K562 (cell line): ENCODE measurements at regions not wholly inside any gene's neighbourhood (a gene's known extent, or its start where the extent isn't known, plus 50 kb on each side); places are given as distances from the start of the nearest gene placed in this dataset.

Experiments used
- ATAC-seq: fragments of 200-7000 bp; cut with Tn5 transposase; 3 replicates; pipeline ENCODE4 v1.9.1; 2020; ENCODE audit warnings: moderate library complexity
- BruUV-seq: library from RNA; stranded (reverse); fragments of 400-500 nt; replicated peaks from 2 replicates; lab custom pipeline; 2021; lab: Mats Ljungman, UMichigan
- CTCF ChIA-PET: fragments of 300-600 bp; formaldehyde crosslinking; extraction: SDS; loops from one replicate; lab custom pipeline; 2021; ENCODE audit warnings: low intra/inter-chr PET ratio; lab: Yijun Ruan, JAX
- POLR2A ChIA-PET: fragments of 300-600, 350-650 bp; sonication (Branson Sonifier 250); formaldehyde crosslinking; extraction: SDS; loops from one replicate; lab custom pipeline; 2021; ENCODE audit warnings: antibody characterized with exemption, inconsistent platforms; lab: Yijun Ruan, JAX
- DNase-seq, 4 experiments: peaks; one replicate each; pipeline versions ENCODE4 v3.0.0 to v3.0.0-alpha.2; 2011 to 2018; ENCODE audit warnings: low spot score in 3 of 4, mixed read lengths in 3 of 4; ENCODE audit errors: extremely low read depth in 1 of 4
- FAIRE-seq: peaks from 2 replicates; lab custom pipeline; 2011; peaks lifted over from hg19 to GRCh38; lab: Jason Lieb, UNC
- H2AFZ ChIP-seq: 2 replicates; pipeline ENCODE4 v1.6.0; 2011; ENCODE audit warnings: low read depth, low read length, control low read depth, inconsistent platforms
- H3K27ac ChIP-seq: fragments of 200-600 bp; 3 replicates; pipeline ENCODE4 v1.8.0; 2011; ENCODE audit warnings: low read depth, mild to moderate bottlenecking, control low read depth, inconsistent platforms, low read length, moderate library complexity, mixed read lengths; ENCODE audit errors: extremely low read depth
- H3K27me3 ChIP-seq, 2 experiments: fragments of 300-600 bp in 1 of 2; 2 replicates in 1 of 2; 3 replicates in 1 of 2; pipeline versions ENCODE4 v1.6.0 to v1.8.0; 2011; ENCODE audit warnings: inconsistent platforms in 2 of 2, low read length in 2 of 2, mild to moderate bottlenecking in 1 of 2, mixed read lengths in 1 of 2, moderate library complexity in 1 of 2; ENCODE audit not compliant: control insufficient read depth in 2 of 2, insufficient read depth in 2 of 2
- H3K36me3 ChIP-seq: fragments of 300-600 bp; 3 replicates; pipeline ENCODE4 v1.8.0; 2011; ENCODE audit warnings: mild to moderate bottlenecking, low read length, inconsistent platforms; ENCODE audit not compliant: control insufficient read depth, insufficient read depth
- H3K4me1 ChIP-seq, 2 experiments: fragments of 200-600 bp in 1 of 2; replicated peaks in 1 of 2; 2 replicates in 1 of 2; 3 replicates in 1 of 2; pipeline versions ENCODE4 v1.5.1 to v1.8.0; 2011; ENCODE audit warnings: inconsistent platforms in 2 of 2, low read length in 2 of 2, mild to moderate bottlenecking in 1 of 2, mixed read lengths in 1 of 2, moderate library complexity in 1 of 2; ENCODE audit not compliant: control insufficient read depth in 2 of 2, insufficient read depth in 2 of 2
- H3K4me2 ChIP-seq: 2 replicates; pipeline ENCODE4 v1.6.1; 2011; ENCODE audit warnings: low read length, control low read depth, inconsistent platforms, mixed read lengths; ENCODE audit not compliant: insufficient read depth
- H3K4me3 ChIP-seq: fragments of 200-600 bp; sonication (generic), shearing (Covaris generic); 2 replicates; pipeline ENCODE4 v1.5.1; 2016; ENCODE audit warnings: control low read depth, inconsistent platforms
- H3K79me2 ChIP-seq: fragments of 200-600 bp; 3 replicates; pipeline ENCODE4 v1.8.0; 2011; ENCODE audit warnings: low read length, inconsistent platforms; ENCODE audit not compliant: control insufficient read depth, insufficient read depth
- H3K9ac ChIP-seq, 2 experiments: 2 replicates each; pipeline versions ENCODE4 v1.6.0 to v1.6.1; 2011; ENCODE audit warnings: low read depth in 2 of 2, low read length in 2 of 2, control low read depth in 1 of 2, inconsistent platforms in 1 of 2, mild to moderate bottlenecking in 1 of 2, mixed read lengths in 1 of 2; ENCODE audit not compliant: insufficient read depth in 1 of 2
- H3K9me1 ChIP-seq: one replicate; pipeline ENCODE4 v1.6.0; 2011; ENCODE audit warnings: inconsistent platforms, mild to moderate bottlenecking, low read length, moderate library complexity; ENCODE audit not compliant: control insufficient read depth, insufficient read depth
- H3K9me3 ChIP-seq: replicated peaks from 2 replicates; pipeline ENCODE4 v1.5.1; 2011; ENCODE audit warnings: low read depth, low read length, inconsistent platforms; ENCODE audit not compliant: control insufficient read depth, insufficient read depth
- H4K20me1 ChIP-seq: replicated peaks from 2 replicates; pipeline ENCODE4 v1.6.1; 2011; ENCODE audit warnings: low read length, inconsistent platforms, mixed read lengths; ENCODE audit not compliant: control insufficient read depth, insufficient read depth
- GTF2E2 ChIP-seq: fragments of 200-800 bp; sonication (Bioruptor generic); IDR thresholded peaks from 2 replicates; pipeline ENCODE4 v1.6.1; 2016; ENCODE audit warnings: missing genetic modification characterization, missing compliant biosample characterization
- RBM39 ChIP-seq: fragments of 200-400 bp; formaldehyde crosslinking; optimal IDR thresholded peaks from 2 replicates; pipeline ENCODE3; 2018; ENCODE audit warnings: low read depth, low read length
- STAT6 ChIP-seq: sonication (generic); formaldehyde crosslinking; IDR thresholded peaks from 2 replicates; pipeline ENCODE4 v1.8.1; 2023; ENCODE audit warnings: mild to moderate bottlenecking, missing genetic modification reagents
- TCF3 ChIP-seq: sonication (generic); formaldehyde crosslinking; IDR thresholded peaks from 2 replicates; pipeline ENCODE4 v1.4.0; 2020; ENCODE audit warnings: mild to moderate bottlenecking, missing genetic modification reagents
- ZC3H8 ChIP-seq: fragments of 450-650 bp; IDR thresholded peaks from 2 replicates; pipeline ENCODE4 v1.6.1; 2017
- ZNF253 ChIP-seq: fragments of 250-450 bp; sonication (Bioruptor Pico); conservative IDR thresholded peaks from 2 replicates; pipeline ENCODE4 v1.6.1; 2021; ENCODE audit warnings: mild to moderate bottlenecking
- WGBS: fragments of 100-300 bp; shearing (Covaris generic); methylation state at CpG from one replicate; pipeline ENCODE4 v1.1.6; 2016; ENCODE audit warnings: low coverage, mixed read lengths; ENCODE audit not compliant: insufficient coverage; ENCODE audit errors: missing lambda C conversion rate; 5-methylcytosine and 5-hydroxymethylcytosine counted together
- in situ Hi-C: fragments of 300-500 bp; cut with MboI; formaldehyde crosslinking; loops from 4 replicates; pipeline ENCODE4 v1.15.0; 2018; ENCODE audit warnings: inconsistent platforms, mixed read lengths
- intact Hi-C: fragments of 100-400 bp; cut with micrococcal nuclease; formaldehyde crosslinking; loops from 2 replicates; pipeline ENCODE4 v1.14.2; 2022

GRCh38 chr6:14943116-14943515, 302.8 kb upstream of the JARID2 start:
- H3K4me3 ChIP-seq: no peak overlapping the region
- no peak overlapping the region for H3K4me2 ChIP-seq
- TF ChIP-seq TCF3 (CRISPR knock-in tag) (no peak), STAT6 (CRISPR knock-in tag) (no peak), RBM39 (no peak), ZNF253 (no peak), ZC3H8 (no peak), GTF2E2 (tag) (no peak)
- no peaks in the 10 kb centered on the region for H3K36me3 ChIP-seq
- no peak overlapping the region for H3K27ac ChIP-seq
- no peaks in the 10 kb centered on the region for H3K4me1 ChIP-seq
- intact Hi-C loops: no loop called here
- ATAC-seq (no peak), FAIRE-seq (no peak), DNase-seq (no peak)
- H2AFZ ChIP-seq: no peak overlapping the region
- no peaks in the 10 kb centered on the region for H4K20me1 ChIP-seq
- POLR2A ChIA-PET: no interaction called here
- H3K9me1 ChIP-seq: no peaks in the 10 kb centered on the region
- H3K9ac ChIP-seq: no peak overlapping the region
- WGBS: 62% methylated on average over 3 of the region's 3 CpGs
- CTCF ChIA-PET: no interaction called here
- no peaks in the 10 kb centered on the region for H3K9me3 ChIP-seq
- no TSS peak for BruUV-seq
- in situ Hi-C loops: no loop called here
- no peaks in the 10 kb centered on the region for H3K27me3 ChIP-seq
- no peaks in the 10 kb centered on the region for H3K79me2 ChIP-seq
